ENCODE measurements at regions not wholly inside any gene's neighbourhood (a gene's known extent, or its start where the extent isn't known, plus 50 kb on each side); places are given as distances from the start of the nearest gene placed in this dataset.

- DNase-seq (no peak), ATAC-seq (ENCODE audit: poor library complexity) (no peak)
- Histone ChIP-seq H3K4me3 (ENCODE audit: low read length) (no peak overlapping the region), H3K27ac (ENCODE audit: low read depth in 1 of 2, low read length in 2 of 2) (no peak overlapping the region), H3K27me3 (ENCODE audit: control insufficient read depth in 1 of 2, insufficient read depth in 2 of 2, low read length in 2 of 2) (no peaks in the 10 kb centered on the region), H3K9me3 (ENCODE audit: control insufficient read depth in 1 of 2, insufficient read depth in 1 of 2, low read length in 2 of 2) (peaks cover 17 to 23% of the 10 kb centered on the region in 2 experiments), H3K36me3 (ENCODE audit: insufficient read depth, low read length) (no peaks in the 10 kb centered on the region), H3K4me1 (ENCODE audit: insufficient read depth, low read length) (no peaks in the 10 kb centered on the region)
- Mint-ChIP-seq H3K27me3 (peaks cover 4% of the 10 kb centered on the region), H3K36me3 (ENCODE audit: low read depth) (no peaks in the 10 kb centered on the region), H3K9me3 (peaks cover 14% of the 10 kb centered on the region), H3K4me1 (ENCODE audit: low read depth) (no peaks in the 10 kb centered on the region), H3K4me3 (no peak overlapping the region), H3K27ac (no peak overlapping the region)
- intact Hi-C loops (cut with DNase I, micrococcal nuclease) = no loop called here
- no peak for TF ChIP-seq CTCF (IDR thresholded peaks at IDR 0.05)
- ChIA-PET POLR2A (no interaction called here), CTCF (no interaction called here)
Measured at GRCh38 chr18:10044054-10044453, 130.2 kb downstream of the VAPA start.

GRCh38 chr18:10045296-10045891 is 131.6 kb downstream of the VAPA start:
- POLR2A ChIA-PET = no interaction called here
- ATAC-seq (ENCODE audit: poor library complexity) (no peak), DNase-seq (no peak)
- Histone ChIP-seq H3K9me3 (ENCODE audit: control insufficient read depth in 1 of 2, insufficient read depth in 1 of 2, low read length in 2 of 2) (peaks cover 17 to 23% of the 10 kb centered on the region in 2 experiments), H3K4me3 (ENCODE audit: low read length) (no peak overlapping the region), H3K4me1 (ENCODE audit: insufficient read depth, low read length) (no peaks in the 10 kb centered on the region), H3K27ac (ENCODE audit: low read depth in 1 of 2, low read length in 2 of 2) (no peak overlapping the region), H3K36me3 (ENCODE audit: insufficient read depth, low read length) (no peaks in the 10 kb centered on the region), H3K27me3 (ENCODE audit: control insufficient read depth in 1 of 2, insufficient read depth in 2 of 2, low read length in 2 of 2) (no peaks in the 10 kb centered on the region)
- Mint-ChIP-seq H3K36me3 (ENCODE audit: low read depth) (no peaks in the 10 kb centered on the region), H3K4me1 (ENCODE audit: low read depth) (no peaks in the 10 kb centered on the region), H3K27ac (no peak overlapping the region), H3K9me3 (peaks cover 14% of the 10 kb centered on the region), H3K27me3 (peaks cover 4% of the 10 kb centered on the region), H3K4me3 (no peak overlapping the region)
- CTCF ChIA-PET = no interaction called here
- TF ChIP-seq CTCF (IDR thresholded peaks at IDR 0.05) = no peak
- intact Hi-C loops (cut with DNase I, micrococcal nuclease) = no loop called here

- TF ChIP-seq CTCF (IDR thresholded peaks at IDR 0.05) = no peak
- Histone ChIP-seq H3K4me3 (ENCODE audit: low read length) (no peak overlapping the region), H3K27me3 (ENCODE audit: control insufficient read depth in 1 of 2, insufficient read depth in 2 of 2, low read length in 2 of 2) (no peaks in the 10 kb centered on the region), H3K36me3 (ENCODE audit: insufficient read depth, low read length) (no peaks in the 10 kb centered on the region), H3K9me3 (ENCODE audit: control insufficient read depth in 1 of 2, insufficient read depth in 1 of 2, low read length in 2 of 2) (peaks cover 17 to 21% of the 10 kb centered on the region in 2 experiments), H3K4me1 (ENCODE audit: insufficient read depth, low read length) (no peaks in the 10 kb centered on the region), H3K27ac (ENCODE audit: low read depth in 1 of 2, low read length in 2 of 2) (no peak overlapping the region)
- ChIA-PET POLR2A (no interaction called here), CTCF (no interaction called here)
- Mint-ChIP-seq H3K4me1 (ENCODE audit: low read depth) (no peaks in the 10 kb centered on the region), H3K36me3 (ENCODE audit: low read depth) (no peaks in the 10 kb centered on the region), H3K4me3 (no peak overlapping the region), H3K9me3 (peaks cover 10% of the 10 kb centered on the region), H3K27ac (no peak overlapping the region), H3K27me3 (peaks cover 4% of the 10 kb centered on the region)
- intact Hi-C loops (cut with DNase I, micrococcal nuclease) = no loop called here
- no peak for ATAC-seq (ENCODE audit: poor library complexity)
- no peak for DNase-seq
Measured at GRCh38 chr18:10046178-10046807, 132.5 kb downstream of the VAPA start.
